Endothelial cell of hepatic sinusoid (primary cell): ENCODE measurements at regions not wholly inside any gene's neighbourhood (a gene's known extent, or its start where the extent isn't known, plus 50 kb on each side); places are given as distances from the start of the nearest gene placed in this dataset.

Experiments used
- in situ Hi-C: cut with HindIII; loops from 2 replicates; pipeline ENCODE4 v1.10.0; 2017; ENCODE audit warnings: low sequenced_read_pairs

GRCh38 chr15:96504371-96504770 is 173.9 kb downstream of the NR2F2 start:
- in situ Hi-C loops, result no loop called here

GRCh38 chr15:96505014-96505413 is 174.5 kb downstream of the NR2F2 start:
- in situ Hi-C loops, result loop anchor here (5.0 kb wide), 1 partner anchor 102 kb away; no protein-coding TSS in a partner anchor

- in situ Hi-C loops, result loop anchor here (5.0 kb wide), 1 partner anchor 72 kb away; no protein-coding TSS in a partner anchor
Observed at GRCh38 chr15:96514607-96515285, 184.2 kb downstream of the NR2F2 start.

- in situ Hi-C loops, result loop anchor here (5.0 kb wide), 1 partner anchor 73 kb away; no protein-coding TSS in a partner anchor
Observed at GRCh38 chr15:96515371-96515770, 184.9 kb downstream of the NR2F2 start.

- in situ Hi-C loops, result no loop called here
Observed at GRCh38 chr15:96521386-96521785, 190.9 kb downstream of the NR2F2 start.

GRCh38 chr15:96524676-96525417 is 194.3 kb downstream of the NR2F2 start:
- in situ Hi-C loops, result no loop called here

GRCh38 chr15:96535148-96535547 is 204.6 kb downstream of the NR2F2 start:
- in situ Hi-C loops, result no loop called here

- in situ Hi-C loops, result no loop called here
Observed at GRCh38 chr15:96538491-96538890, 208.0 kb downstream of the NR2F2 start.

- in situ Hi-C loops, result no loop called here
Observed at GRCh38 chr15:96540283-96540682, 209.8 kb downstream of the NR2F2 start.

- in situ Hi-C loops, result no loop called here
Observed at GRCh38 chr15:96542130-96542770, 211.8 kb downstream of the NR2F2 start.

GRCh38 chr15:96544162-96544756 is 213.8 kb downstream of the NR2F2 start:
- in situ Hi-C loops, result no loop called here

GRCh38 chr15:96549136-96549535 is 218.6 kb downstream of the NR2F2 start:
- in situ Hi-C loops, result no loop called here

GRCh38 chr15:96551196-96551595 is 220.7 kb downstream of the NR2F2 start:
- in situ Hi-C loops, result no loop called here

GRCh38 chr15:96551722-96552121 is 221.2 kb downstream of the NR2F2 start:
- in situ Hi-C loops, result no loop called here

- in situ Hi-C loops, result no loop called here
Observed at GRCh38 chr15:96553006-96553405, 222.5 kb downstream of the NR2F2 start.

GRCh38 chr15:96553451-96553850 is 223.0 kb downstream of the NR2F2 start:
- in situ Hi-C loops, result no loop called here

GRCh38 chr15:96553931-96554330 is 223.4 kb downstream of the NR2F2 start:
- in situ Hi-C loops, result no loop called here

GRCh38 chr15:96554541-96554940 is 224.0 kb downstream of the NR2F2 start:
- in situ Hi-C loops, result no loop called here

GRCh38 chr15:96559087-96559486 is 228.6 kb downstream of the NR2F2 start:
- in situ Hi-C loops, result no loop called here

- in situ Hi-C loops, result no loop called here
Observed at GRCh38 chr15:96559631-96560030, 229.1 kb downstream of the NR2F2 start.

- in situ Hi-C loops, result no loop called here
Observed at GRCh38 chr15:96560246-96560895, 229.9 kb downstream of the NR2F2 start.
